ENCODE measurements at regions not wholly inside any gene's neighbourhood (a gene's known extent, or its start where the extent isn't known, plus 50 kb on each side); places are given as distances from the start of the nearest gene placed in this dataset.

DNA sequence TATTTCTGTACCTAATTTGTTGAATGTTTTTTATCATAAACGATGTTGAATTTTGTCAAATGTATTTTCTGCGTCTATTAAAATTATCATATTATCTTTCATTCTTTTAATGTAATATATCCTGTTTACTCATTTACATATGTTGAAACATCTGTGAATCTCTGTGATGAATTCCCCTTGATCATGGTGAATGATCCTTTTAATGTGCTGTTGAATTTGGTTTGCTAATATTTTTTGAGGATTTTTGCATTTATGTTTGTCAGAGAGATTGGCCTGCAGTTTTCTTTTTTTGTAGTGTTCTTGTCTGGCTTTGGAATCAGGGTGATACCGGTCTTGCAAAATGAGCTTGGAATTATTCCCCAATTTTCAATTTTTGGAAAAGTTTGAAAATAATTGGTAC lies 569.3 kb upstream of the CCDC179 start:
- TF ChIP-seq, protein P1, sequence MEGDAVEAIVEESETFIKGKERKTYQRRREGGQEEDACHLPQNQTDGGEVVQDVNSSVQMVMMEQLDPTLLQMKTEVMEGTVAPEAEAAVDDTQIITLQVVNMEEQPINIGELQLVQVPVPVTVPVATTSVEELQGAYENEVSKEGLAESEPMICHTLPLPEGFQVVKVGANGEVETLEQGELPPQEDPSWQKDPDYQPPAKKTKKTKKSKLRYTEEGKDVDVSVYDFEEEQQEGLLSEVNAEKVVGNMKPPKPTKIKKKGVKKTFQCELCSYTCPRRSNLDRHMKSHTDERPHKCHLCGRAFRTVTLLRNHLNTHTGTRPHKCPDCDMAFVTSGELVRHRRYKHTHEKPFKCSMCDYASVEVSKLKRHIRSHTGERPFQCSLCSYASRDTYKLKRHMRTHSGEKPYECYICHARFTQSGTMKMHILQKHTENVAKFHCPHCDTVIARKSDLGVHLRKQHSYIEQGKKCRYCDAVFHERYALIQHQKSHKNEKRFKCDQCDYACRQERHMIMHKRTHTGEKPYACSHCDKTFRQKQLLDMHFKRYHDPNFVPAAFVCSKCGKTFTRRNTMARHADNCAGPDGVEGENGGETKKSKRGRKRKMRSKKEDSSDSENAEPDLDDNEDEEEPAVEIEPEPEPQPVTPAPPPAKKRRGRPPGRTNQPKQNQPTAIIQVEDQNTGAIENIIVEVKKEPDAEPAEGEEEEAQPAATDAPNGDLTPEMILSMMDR (IDR thresholded peaks at IDR 0.05): no peak
- TF ChIP-seq POLR2A (IDR thresholded peaks at IDR 0.05): no peak
